MCF 10A (cell line): ENCODE measurements at regions not wholly inside any gene's neighbourhood (a gene's known extent, or its start where the extent isn't known, plus 50 kb on each side); places are given as distances from the start of the nearest gene placed in this dataset.

Experiments used
- BruUV-seq: library from RNA; stranded (reverse); fragments of 400-500 nt; replicated peaks from 2 replicates; lab custom pipeline; 2021; lab: Mats Ljungman, UMichigan
- CTCF ChIA-PET: fragments of 300-600 bp; sonication (Branson Sonifier 250); formaldehyde crosslinking; extraction: SDS; loops from one replicate; lab custom pipeline; 2021; ENCODE audit warnings: antibody characterized with exemption, inconsistent platforms; lab: Yijun Ruan, JAX
- POLR2A ChIA-PET: fragments of 300-600, 350-650 bp; sonication (Branson Sonifier 250); formaldehyde crosslinking; extraction: SDS; loops from one replicate; lab custom pipeline; 2020; ENCODE audit warnings: antibody characterized with exemption, inconsistent platforms; lab: Yijun Ruan, JAX
- DNase-seq: peaks from one replicate; pipeline ENCODE4 v3.0.0-alpha.2; 2018; ENCODE audit not compliant: unreplicated experiment
- H3K27ac Mint-ChIP-seq: one replicate; pipeline ENCODE4 v1.8.0; 2022; ENCODE audit warnings: mild to moderate bottlenecking, low read depth, mixed read lengths; ENCODE audit not compliant: unreplicated experiment
- H3K27me3 Mint-ChIP-seq: one replicate; pipeline ENCODE4 v1.8.0; 2022; ENCODE audit warnings: mixed read lengths; ENCODE audit not compliant: insufficient read depth, unreplicated experiment
- H3K36me3 Mint-ChIP-seq: one replicate; pipeline ENCODE4 v1.8.0; 2022; ENCODE audit warnings: mild to moderate bottlenecking, moderate library complexity, mixed read lengths; ENCODE audit not compliant: insufficient read depth, unreplicated experiment
- H3K4me1 Mint-ChIP-seq: one replicate; pipeline ENCODE4 v1.8.0; 2022; ENCODE audit warnings: mixed read lengths; ENCODE audit not compliant: insufficient read depth, unreplicated experiment
- H3K4me3 Mint-ChIP-seq: one replicate; pipeline ENCODE4 v1.8.0; 2022; ENCODE audit warnings: mild to moderate bottlenecking, moderate library complexity, mixed read lengths; ENCODE audit not compliant: unreplicated experiment
- H3K9me3 Mint-ChIP-seq: one replicate; pipeline ENCODE4 v1.8.0; 2022; ENCODE audit warnings: mixed read lengths; ENCODE audit not compliant: unreplicated experiment
- CTCF ChIP-seq: fragments of 200-600 bp; IDR thresholded peaks from one replicate; pipeline ENCODE4 v1.8.0; 2022; ENCODE audit warnings: antibody characterized with exemption, mild to moderate bottlenecking; ENCODE audit not compliant: unreplicated experiment
- intact Hi-C: fragments of 100-400 bp; cut with micrococcal nuclease; formaldehyde crosslinking; loops from 2 replicates; pipeline ENCODE4 v1.14.1; 2022

DNA sequence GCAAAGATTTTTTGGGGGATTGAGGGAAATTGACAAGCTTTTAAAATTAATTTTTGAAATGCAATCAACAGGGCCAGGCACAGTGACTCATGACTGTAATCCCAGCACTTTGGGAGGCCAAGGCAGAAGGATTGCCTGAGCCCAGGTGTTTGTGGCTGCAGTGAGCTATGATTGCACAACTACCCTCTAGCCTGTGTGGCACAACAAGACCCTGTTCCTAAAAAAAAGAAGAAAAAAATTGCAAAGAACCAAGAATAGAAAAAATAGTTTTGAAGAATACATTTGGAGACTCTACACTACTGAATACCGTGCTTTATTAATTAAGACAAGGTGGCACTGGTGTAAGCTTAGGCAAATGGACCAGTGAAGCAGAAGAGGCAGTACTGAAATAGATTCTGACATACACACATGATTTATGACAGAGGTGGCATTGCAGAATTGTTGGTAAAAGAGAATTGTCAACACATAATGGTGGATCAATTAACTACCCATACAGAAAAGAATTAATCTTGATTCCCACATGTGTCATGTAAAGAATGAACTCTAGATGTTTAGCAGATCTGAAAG is 443.3 kb upstream of the ATP11B start:
- no peaks in the 10 kb centered on the region for H3K27me3 Mint-ChIP-seq
- CTCF ChIA-PET = interaction anchor here (0.6 kb wide), 1 partner anchor 23 kb away, joined by 3 read pairs; no protein-coding TSS in a partner anchor
- BruUV-seq = no TSS peak
- peaks cover 16% of the 10 kb centered on the region for H3K4me1 Mint-ChIP-seq
- H3K36me3 Mint-ChIP-seq = no peaks in the 10 kb centered on the region
- H3K4me3 Mint-ChIP-seq = no peak overlapping the region
- peak; percentile 47 for DNase-seq
- intact Hi-C loops = no loop called here
- no peak for TF ChIP-seq CTCF
- H3K27ac Mint-ChIP-seq = no peak overlapping the region
- POLR2A ChIA-PET = interaction anchor here (0.6 to 1.5 kb wide), 4 partner anchors 8 to 57 kb away, joined by 3 to 5 read pairs (median 4); no protein-coding TSS in a partner anchor
- H3K9me3 Mint-ChIP-seq = no peaks in the 10 kb centered on the region

DNA sequence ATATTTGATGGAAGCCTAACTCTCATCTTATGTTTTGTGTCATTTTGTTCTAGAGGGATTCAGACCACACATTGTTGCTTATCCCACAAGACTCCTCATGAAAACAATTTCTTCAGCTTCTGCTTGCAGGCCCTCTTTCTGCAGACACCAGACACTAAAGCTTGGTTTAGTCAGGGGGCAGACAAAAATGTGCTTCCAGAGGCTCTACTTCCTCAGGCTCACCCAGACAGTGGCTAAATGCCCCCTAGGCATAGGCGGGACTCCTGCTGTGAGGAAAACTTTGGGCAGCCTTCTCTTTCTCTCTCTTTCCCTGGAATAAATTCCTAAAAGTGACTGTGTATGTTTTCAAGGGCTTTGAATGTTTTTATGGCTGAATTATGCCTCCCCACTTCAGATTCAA is 435.4 kb upstream of the ATP11B start:
- no peak overlapping the region for H3K27ac Mint-ChIP-seq
- no peak overlapping the region for H3K4me3 Mint-ChIP-seq
- DNase-seq = peak; percentile 27
- no peaks in the 10 kb centered on the region for H3K27me3 Mint-ChIP-seq
- intact Hi-C loops = no loop called here
- peaks cover 8% of the 10 kb centered on the region for H3K4me1 Mint-ChIP-seq
- no peaks in the 10 kb centered on the region for H3K36me3 Mint-ChIP-seq
- POLR2A ChIA-PET = interaction anchor here (1.6 kb wide), 1 partner anchor 9 kb away, joined by 3 read pairs; no protein-coding TSS in a partner anchor
- TF ChIP-seq CTCF = no peak
- BruUV-seq = no TSS peak
- H3K9me3 Mint-ChIP-seq = peaks cover 4% of the 10 kb centered on the region
- CTCF ChIA-PET = no interaction called here

DNA sequence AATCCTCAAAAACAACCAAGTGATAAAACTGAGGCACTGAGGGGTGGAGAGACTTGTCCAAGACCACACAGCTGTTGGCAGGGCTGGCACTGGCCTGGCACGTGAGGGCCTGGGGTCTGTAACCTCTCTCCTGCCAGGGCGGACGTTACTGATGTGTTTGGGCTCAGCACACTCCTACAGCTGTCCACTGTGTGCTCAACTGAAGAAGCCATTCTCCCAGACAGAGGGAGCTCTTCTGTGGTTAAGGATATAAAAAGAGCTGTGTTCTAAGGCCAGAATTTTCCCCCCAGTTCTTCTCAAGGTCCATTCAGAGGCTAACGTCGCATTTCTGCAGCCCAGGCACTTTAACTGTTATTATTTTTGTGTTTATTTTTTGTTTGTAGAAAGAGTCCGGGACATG is 429.0 kb upstream of the ATP11B start:
- ChIA-PET CTCF (interaction anchor here (0.5 to 1.6 kb wide), 4 partner anchors 24 to 1021 kb away, joined by 3 to 7 read pairs (median 4); no protein-coding TSS in a partner anchor), POLR2A (interaction anchor here (0.5 to 2.1 kb wide), 6 partner anchors 10 to 1451 kb away, joined by 3 to 16 read pairs (median 3); no protein-coding TSS in a partner anchor)
- Mint-ChIP-seq H3K27me3 (no peaks in the 10 kb centered on the region), H3K9me3 (peaks cover 7% of the 10 kb centered on the region), H3K4me3 (peak overlapping the region; percentile 59), H3K27ac (peak overlapping the region; percentile 75), H3K36me3 (no peaks in the 10 kb centered on the region), H3K4me1 (peaks cover 19% of the 10 kb centered on the region)
- no peak for TF ChIP-seq CTCF
- intact Hi-C loops = no loop called here
- peak; percentile 22 for DNase-seq
- BruUV-seq = no TSS peak

GRCh38 chr3:182364723-182365650 is 428.3 kb upstream of the ATP11B start:
- Mint-ChIP-seq H3K4me3 (peak overlapping the region; percentile 59), H3K27ac (peak overlapping the region; percentile 75), H3K4me1 (peaks cover 19% of the 10 kb centered on the region), H3K27me3 (no peaks in the 10 kb centered on the region), H3K9me3 (peaks cover 7% of the 10 kb centered on the region), H3K36me3 (no peaks in the 10 kb centered on the region)
- intact Hi-C loops = no loop called here
- CTCF ChIA-PET = interaction anchor here (1.0 to 1.6 kb wide), 3 partner anchors 23 to 126 kb away, joined by 3 to 7 read pairs (median 4); no protein-coding TSS in a partner anchor
- POLR2A ChIA-PET = interaction anchor here (0.7 to 2.1 kb wide), 5 partner anchors 25 to 419 kb away, joined by 3 to 16 read pairs (median 3); no protein-coding TSS in a partner anchor
- BruUV-seq = no TSS peak
- peak; percentile 88 for DNase-seq
- TF ChIP-seq CTCF = no peak
